H1 (cell line): ENCODE measurements at regions not wholly inside any gene's neighbourhood (a gene's known extent, or its start where the extent isn't known, plus 50 kb on each side); places are given as distances from the start of the nearest gene placed in this dataset.
A peak's percentile ranks its signal among the peaks of the same experiment; 100 is the strongest.

Experiments
- CTCF ChIA-PET: fragments of 300-600 bp; sonication (Branson Sonifier 250); formaldehyde crosslinking; loops from one replicate; lab custom pipeline; 2021; ENCODE audit not compliant: partially characterized antibody; lab: Charles Lee
- POLR2A ChIA-PET: fragments of 300-600 bp; sonication (Branson Sonifier 250); formaldehyde crosslinking; loops from one replicate; lab custom pipeline; 2021; ENCODE audit warnings: inconsistent platforms; ENCODE audit not compliant: partially characterized antibody; lab: Charles Lee
- DNase-seq, 2 experiments: peaks; one replicate each; pipeline versions ENCODE4 v3.0.0 to v3.0.0-alpha.2; 2010 to 2022; ENCODE audit warnings: low spot score in 2 of 2, low read depth in 1 of 2, mixed read lengths in 1 of 2
- FAIRE-seq: peaks from 2 replicates; lab custom pipeline; 2011; peaks lifted over from hg19 to GRCh38; lab: Jason Lieb, UNC
- H2AFZ ChIP-seq: 2 replicates; pipeline ENCODE4 v1.8.1; 2012; ENCODE audit warnings: low read length, inconsistent platforms
- H2AK5ac ChIP-seq: 2 replicates; pipeline ENCODE4 v1.6.1; 2013; ENCODE audit warnings: low read depth, low read length
- H2BK120ac ChIP-seq: replicated peaks from 2 replicates; pipeline ENCODE3; 2013; ENCODE audit warnings: low read depth, low read length, inconsistent platforms
- H2BK12ac ChIP-seq: 2 replicates; pipeline ENCODE4 v1.6.1; 2013; ENCODE audit warnings: low read depth, low read length
- H2BK15ac ChIP-seq: 2 replicates; pipeline ENCODE4 v1.6.1; 2013; ENCODE audit warnings: low read length
- H2BK20ac ChIP-seq: 2 replicates; pipeline ENCODE4 v1.6.1; 2013; ENCODE audit warnings: low read length
- H2BK5ac ChIP-seq: 2 replicates; pipeline ENCODE4 v1.6.1; 2013; ENCODE audit warnings: low read depth, low read length
- H3K14ac ChIP-seq: 2 replicates; pipeline ENCODE4 v1.6.1; 2013; ENCODE audit warnings: inconsistent platforms; ENCODE audit not compliant: insufficient read length
- H3K18ac ChIP-seq: 2 replicates; pipeline ENCODE4 v1.6.1; 2013; ENCODE audit warnings: low read length; ENCODE audit errors: extremely low read depth
- H3K23ac ChIP-seq: 2 replicates; pipeline ENCODE4 v1.6.1; 2013; ENCODE audit warnings: inconsistent platforms; ENCODE audit not compliant: insufficient read length
- H3K23me2 ChIP-seq: 2 replicates; pipeline ENCODE4 v1.6.1; 2013; ENCODE audit warnings: low read depth, low read length
- H3K27ac ChIP-seq: 2 replicates; pipeline ENCODE4 v1.6.1; 2011; ENCODE audit warnings: low read depth, low read length, inconsistent platforms
- H3K27me3 ChIP-seq, 4 experiments: replicated peaks in 1 of 4; 1 replicate in 1 of 4; 2 replicates in 3 of 4; pipeline versions ENCODE4 v1.6.1 to v1.8.1; 2011 to 2013; ENCODE audit warnings: low read length in 3 of 4, mild to moderate bottlenecking in 3 of 4, inconsistent platforms in 2 of 4, mixed read lengths in 2 of 4, moderate library complexity in 1 of 4; ENCODE audit not compliant: control insufficient read depth in 3 of 4, insufficient read depth in 3 of 4; ENCODE audit errors: extremely low read depth in 1 of 4
- H3K36me3 ChIP-seq, 4 experiments: 2 replicates each; pipeline versions ENCODE4 v1.6.1 to v1.8.1; 2011 to 2013; ENCODE audit warnings: mild to moderate bottlenecking in 4 of 4, low read length in 3 of 4, moderate library complexity in 2 of 4, control low read depth in 1 of 4, inconsistent platforms in 1 of 4; ENCODE audit not compliant: insufficient read depth in 4 of 4, control insufficient read depth in 2 of 4
- H3K4ac ChIP-seq: replicated peaks from 2 replicates; pipeline ENCODE3; 2013; ENCODE audit warnings: low read length, low read depth, mixed read lengths, inconsistent platforms; ENCODE audit not compliant: insufficient read length
- H3K4me1 ChIP-seq, 4 experiments: replicated peaks in 1 of 4; 1 replicate in 1 of 4; 2 replicates in 3 of 4; pipeline versions ENCODE4 v1.6.1 to v1.8.1; 2011 to 2013; ENCODE audit warnings: low read length in 3 of 4, inconsistent platforms in 2 of 4, mixed read lengths in 1 of 4; ENCODE audit not compliant: insufficient read depth in 4 of 4, control insufficient read depth in 3 of 4
- H3K4me2 ChIP-seq, 2 experiments: 2 replicates each; pipeline versions ENCODE4 v1.6.1 to v1.8.1; 2011 to 2013; ENCODE audit warnings: low read depth in 2 of 2, low read length in 2 of 2, control low read depth in 1 of 2, inconsistent platforms in 1 of 2, mild to moderate bottlenecking in 1 of 2; ENCODE audit not compliant: insufficient read depth in 1 of 2
- H3K4me3 ChIP-seq, 4 experiments: fragments of 200-600, 300-600 bp in 1 of 4; sonication (generic), shearing (Covaris generic), sonication (Bioruptor Twin) in 1 of 4; 2 replicates each; pipeline versions ENCODE4 v1.5.1 to v1.8.1; 2011 to 2016; ENCODE audit warnings: low read length in 4 of 4, low read depth in 3 of 4, control low read depth in 2 of 4, inconsistent platforms in 2 of 4, mild to moderate bottlenecking in 2 of 4, mixed read lengths in 1 of 4, moderate library complexity in 1 of 4; ENCODE audit not compliant: insufficient read depth in 2 of 4; ENCODE audit errors: extremely low read depth in 1 of 4
- H3K56ac ChIP-seq: replicated peaks from 2 replicates; pipeline ENCODE3; 2013; ENCODE audit warnings: low read depth, mild to moderate bottlenecking, mixed read lengths, low read length, inconsistent platforms; ENCODE audit not compliant: insufficient read length
- H3K79me1 ChIP-seq: 2 replicates; pipeline ENCODE4 v1.6.1; 2013; ENCODE audit warnings: low read depth, low read length, control low read depth
- H3K79me2 ChIP-seq, 2 experiments: 2 replicates each; pipeline versions ENCODE4 v1.6.1 to v1.8.1; 2012 to 2013; ENCODE audit warnings: low read length in 2 of 2, mild to moderate bottlenecking in 2 of 2, inconsistent platforms in 1 of 2; ENCODE audit not compliant: insufficient read depth in 2 of 2, control insufficient read depth in 1 of 2
- H3K9ac ChIP-seq, 4 experiments: replicated peaks in 1 of 4; 1 replicate in 1 of 4; 2 replicates in 3 of 4; pipeline versions ENCODE4 v1.6.1 to v1.8.1; 2011 to 2013; ENCODE audit warnings: low read depth in 3 of 4, low read length in 3 of 4, control low read depth in 2 of 4, mild to moderate bottlenecking in 2 of 4, moderate library complexity in 2 of 4, inconsistent platforms in 1 of 4; ENCODE audit errors: extremely low read depth in 1 of 4
- H3K9me3 ChIP-seq, 2 experiments: 2 replicates each; pipeline versions ENCODE4 v1.6.1 to v1.8.1; 2012 to 2013; ENCODE audit warnings: mild to moderate bottlenecking in 2 of 2, moderate library complexity in 2 of 2, control low read depth in 1 of 2, inconsistent platforms in 1 of 2, low read depth in 1 of 2, low read length in 1 of 2, mixed read lengths in 1 of 2; ENCODE audit not compliant: insufficient read depth in 2 of 2
- H4K20me1 ChIP-seq, 2 experiments: replicated peaks in 1 of 2; 2 replicates each; pipeline versions ENCODE3 to v1.8.1; 2011 to 2013; ENCODE audit warnings: inconsistent platforms in 2 of 2, low read length in 2 of 2, mild to moderate bottlenecking in 1 of 2; ENCODE audit not compliant: insufficient read depth in 2 of 2, control insufficient read depth in 1 of 2
- H4K5ac ChIP-seq: 2 replicates; pipeline ENCODE4 v1.6.1; 2013; ENCODE audit warnings: low read length, low read depth, mixed read lengths, inconsistent platforms; ENCODE audit not compliant: insufficient read length
- H4K8ac ChIP-seq: 2 replicates; pipeline ENCODE4 v1.8.0; 2013; ENCODE audit warnings: mild to moderate bottlenecking, moderate library complexity, low read length, inconsistent platforms; ENCODE audit not compliant: insufficient read depth; ENCODE audit errors: extremely low read depth
- H4K91ac ChIP-seq: replicated peaks from 2 replicates; pipeline ENCODE3; 2013; ENCODE audit warnings: low read length, mixed read lengths, inconsistent platforms; ENCODE audit not compliant: insufficient read length
- BACH1 ChIP-seq: IDR thresholded peaks from 2 replicates; pipeline ENCODE4 v1.6.1; 2012; ENCODE audit warnings: low read length, improper control_type of control experiment
- CEBPB ChIP-seq: IDR thresholded peaks from 2 replicates; pipeline ENCODE4 v1.6.1; 2012; ENCODE audit warnings: low read depth, low read length
- GTF2F1 ChIP-seq: IDR thresholded peaks from 2 replicates; pipeline ENCODE4 v1.6.1; 2012; ENCODE audit warnings: low read depth, low read length, improper control_type of control experiment, borderline replicate concordance
- HDAC2 ChIP-seq, 2 experiments: fragments of 300-600 bp in 1 of 2; sonication (generic) in 1 of 2; IDR thresholded peaks; 2 replicates each; pipeline ENCODE4 v1.6.1; 2011 to 2012; ENCODE audit warnings: low read depth in 2 of 2, low read length in 2 of 2, mild to moderate bottlenecking in 2 of 2, moderate library complexity in 2 of 2, borderline replicate concordance in 1 of 2, inconsistent platforms in 1 of 2
- KDM1A ChIP-seq: fragments of 200-600, 300-600 bp; sonication (generic); IDR thresholded peaks from 2 replicates; pipeline ENCODE4 v1.7.1; 2016; ENCODE audit warnings: mild to moderate bottlenecking, low read length, borderline replicate concordance
- MAFK ChIP-seq: IDR thresholded peaks from 2 replicates; pipeline ENCODE4 v1.6.1; 2012; ENCODE audit warnings: low read depth, mild to moderate bottlenecking, improper control_type of control experiment, low read length
- RNF2 ChIP-seq: fragments of 200-900, 300-1000 bp; sonication (generic); IDR thresholded peaks from 2 replicates; pipeline ENCODE4 v1.7.1; 2016; ENCODE audit warnings: borderline replicate concordance, low read depth, mild to moderate bottlenecking, antibody characterized with exemption, low read length; ENCODE audit not compliant: poor library complexity, severe bottlenecking; ENCODE audit errors: missing control alignments
- SP1 ChIP-seq: IDR thresholded peaks from 2 replicates; pipeline ENCODE4 v1.6.1; 2011; ENCODE audit warnings: low read depth, low read length
- TBP ChIP-seq: IDR thresholded peaks from 2 replicates; pipeline ENCODE4 v1.6.1; 2011; ENCODE audit warnings: low read depth, low read length, improper control_type of control experiment
- WGBS, 2 experiments: shearing (Covaris generic) in 1 of 2; methylation state at CpG; one replicate each; pipeline versions ENCODE4 v1.1.6 to v1.1.7; 2013 to 2015; ENCODE audit warnings: low lambda C conversion rate in 2 of 2, mixed read lengths in 2 of 2, inconsistent platforms in 1 of 2, low coverage in 1 of 2, missing lambda C conversion rate in 1 of 2; ENCODE audit not compliant: insufficient replicate concordance in 2 of 2, insufficient coverage in 1 of 2, insufficient read length in 1 of 2; ENCODE audit errors: extremely low coverage in 1 of 2, missing lambda C conversion rate in 1 of 2; 5-methylcytosine and 5-hydroxymethylcytosine counted together

- peak overlapping the region; percentile 84; the same call in 1 of the 2 replicates for H2BK15ac ChIP-seq
- H2AFZ ChIP-seq = peak overlapping the region; percentile 45; the same call in 1 of the 2 replicates
- POLR2A ChIA-PET = no interaction called here
- H4K20me1 ChIP-seq = peaks cover 0 to 3% of the 10 kb centered on the region in 2 experiments
- H3K27me3 ChIP-seq = no peaks in the 10 kb centered on the region; a peak in 2 of 7 replicates
- no peak overlapping the region for H3K4ac ChIP-seq
- H4K91ac ChIP-seq = no peak overlapping the region
- WGBS, 2 experiments = 52% methylated on average over 12 of the region's 12 CpGs; no CpG with 5 or more reads in 1 of the 2 experiments
- H3K9me3 ChIP-seq = no peaks in the 10 kb centered on the region
- H2BK120ac ChIP-seq = no peak overlapping the region
- peaks cover 0 to 12% (median 7%) of the 10 kb centered on the region in 4 experiments; a peak in 6 of 7 replicates for H3K4me1 ChIP-seq
- no peak overlapping the region for H3K56ac ChIP-seq
- H3K79me2 ChIP-seq = no peaks in the 10 kb centered on the region
- DNase-seq = peak in 1 of 2 experiments; percentile 61
- no peak overlapping the region; the same call in 1 of the 2 replicates for H2BK20ac ChIP-seq
- H3K23me2 ChIP-seq = no peaks in the 10 kb centered on the region
- H2BK5ac ChIP-seq = no peak overlapping the region
- 0 out of 2 replicates have a peak overlapping the region, but pooled peaks have one; percentile 94 for H2BK12ac ChIP-seq
- TF ChIP-seq MAFK (no peak), TBP (no peak), RNF2 (no peak), KDM1A (no peak), GTF2F1 (no peak), CEBPB (no peak), HDAC2 (IDR thresholded peaks at IDR 0.05; ENCODE audit: borderline replicate concordance in 1 of 2, low read depth in 2 of 2, low read length in 2 of 2) (no peak; a peak in 1 of 4 replicates), BACH1 (no peak), SP1 (no peak)
- TF ChIP-seq, all 59 proteins: peak for 0
- Histone ChIP-seq H3K4me2 (peak overlapping the region; percentile 48; a peak in 3 of 4 replicates), H3K4me3 (peak overlapping the region in 1 of 4 experiments; percentile 2; a peak in 1 of 8 replicates), H3K23ac (no peak overlapping the region), H3K79me1 (no peaks in the 10 kb centered on the region), H4K5ac (no peak overlapping the region), H4K8ac (no peak overlapping the region; the same call in 1 of the 2 replicates), H3K14ac (no peak overlapping the region), H3K18ac (peak overlapping the region; percentile 7; the same call in 1 of the 2 replicates), H3K36me3 (no peaks in the 10 kb centered on the region), H3K9ac (peak overlapping the region in 1 of 4 experiments; percentile 13; a peak in 1 of 7 replicates), H2AK5ac (no peak overlapping the region), H3K27ac (no peak overlapping the region)
- no peak for FAIRE-seq
- CTCF ChIA-PET = interaction anchor here (0.8 to 6.8 kb wide), 19 partner anchors 9 to 249 kb away, joined by 3 to 65 read pairs (median 6); no protein-coding TSS in a partner anchor
Measured at GRCh38 chr9:124125651-124125977, 114.0 kb downstream of the LHX2 start.
